WERI-Rb-1 (cell line): ENCODE measurements at regions not wholly inside any gene's neighbourhood (a gene's known extent, or its start where the extent isn't known, plus 50 kb on each side); places are given as distances from the start of the nearest gene placed in this dataset.

Source experiments
- DNase-seq: peaks from one replicate; pipeline ENCODE4 v3.0.0-alpha.2; 2020
- H3K27ac ChIP-seq: fragments of 250-450 bp; sonication (Bioruptor Pico); 2 replicates; pipeline ENCODE4 v1.5.1; 2020; ENCODE audit warnings: mild to moderate bottlenecking, moderate library complexity
- H3K27me3 ChIP-seq: fragments of 250-450 bp; sonication (Bioruptor Pico); 2 replicates; pipeline ENCODE4 v1.5.1; 2021; ENCODE audit warnings: mild to moderate bottlenecking, low read depth, moderate library complexity; ENCODE audit not compliant: insufficient read depth, severe bottlenecking
- H3K36me3 ChIP-seq: fragments of 250-450 bp; sonication (Bioruptor Pico); 2 replicates; pipeline ENCODE4 v1.5.1; 2020; ENCODE audit warnings: mild to moderate bottlenecking, moderate library complexity
- H3K4me3 ChIP-seq: 2 replicates; pipeline ENCODE4 v1.5.1; 2011; ENCODE audit warnings: low read depth, mild to moderate bottlenecking, control low read depth, low read length
- H3K9me3 ChIP-seq: fragments of 250-450 bp; sonication (Bioruptor Pico); 2 replicates; pipeline ENCODE4 v1.5.1; 2021; ENCODE audit warnings: mild to moderate bottlenecking, moderate library complexity; ENCODE audit not compliant: severe bottlenecking
- CTCF ChIP-seq: IDR thresholded peaks from 2 replicates; pipeline ENCODE4 v1.5.1; 2011; ENCODE audit warnings: low read depth, mild to moderate bottlenecking, control low read depth, inconsistent platforms, low read length

DNA sequence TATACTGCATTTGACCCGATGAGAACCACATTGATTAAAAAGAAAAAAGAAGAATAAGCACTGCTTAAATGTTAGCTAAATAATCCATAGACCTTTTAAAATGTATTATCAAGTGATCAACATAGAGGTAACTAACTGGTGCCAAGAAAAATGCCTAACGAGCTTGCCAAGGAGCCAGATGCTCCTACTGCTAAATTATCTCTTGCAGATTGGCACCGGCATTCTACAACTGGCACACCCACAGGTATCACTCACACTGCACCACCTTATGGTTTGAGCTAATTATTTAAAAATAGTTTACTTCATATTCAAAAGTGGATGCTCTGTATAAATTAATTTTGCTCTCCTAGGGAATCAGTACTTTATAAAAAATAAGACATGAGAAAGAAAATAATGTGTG, 341.6 kb upstream of the CDH7 start:
- Histone ChIP-seq H3K27ac (no peak overlapping the region), H3K27me3 (no peaks in the 10 kb centered on the region), H3K9me3 (no peaks in the 10 kb centered on the region), H3K36me3 (no peaks in the 10 kb centered on the region), H3K4me3 (no peak overlapping the region)
- DNase-seq = no peak
- no peak for TF ChIP-seq CTCF

DNA sequence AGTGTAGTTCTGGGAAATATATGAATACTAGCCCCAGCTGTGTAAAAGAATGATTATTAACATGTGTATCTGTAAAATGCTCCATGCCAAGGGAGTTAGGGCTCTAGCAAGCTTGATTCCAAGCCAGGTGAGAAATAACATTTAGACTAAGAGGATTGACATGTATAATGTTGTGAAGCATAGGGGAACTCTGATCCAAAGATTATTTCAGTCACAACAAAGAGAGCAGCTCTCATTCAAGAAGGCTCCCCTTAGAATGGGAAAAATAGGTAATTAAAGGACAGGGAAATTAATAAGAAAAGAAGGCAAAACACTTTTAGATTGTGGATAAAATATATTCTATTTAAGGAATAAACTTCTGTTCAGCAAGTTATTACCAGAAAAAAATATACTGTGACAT, 347.3 kb upstream of the CDH7 start:
- H3K9me3 ChIP-seq = no peaks in the 10 kb centered on the region
- TF ChIP-seq CTCF = no peak

GRCh38 chr18:65399091-65399490, 351.7 kb upstream of the CDH7 start:
- H3K36me3 ChIP-seq = no peaks in the 10 kb centered on the region

More for the DNA sequence above, 347.3 kb upstream of the CDH7 start:
- Histone ChIP-seq H3K36me3 (no peaks in the 10 kb centered on the region), H3K4me3 (no peak overlapping the region), H3K27ac (no peak overlapping the region), H3K27me3 (no peaks in the 10 kb centered on the region)
- DNase-seq = no peak

DNA sequence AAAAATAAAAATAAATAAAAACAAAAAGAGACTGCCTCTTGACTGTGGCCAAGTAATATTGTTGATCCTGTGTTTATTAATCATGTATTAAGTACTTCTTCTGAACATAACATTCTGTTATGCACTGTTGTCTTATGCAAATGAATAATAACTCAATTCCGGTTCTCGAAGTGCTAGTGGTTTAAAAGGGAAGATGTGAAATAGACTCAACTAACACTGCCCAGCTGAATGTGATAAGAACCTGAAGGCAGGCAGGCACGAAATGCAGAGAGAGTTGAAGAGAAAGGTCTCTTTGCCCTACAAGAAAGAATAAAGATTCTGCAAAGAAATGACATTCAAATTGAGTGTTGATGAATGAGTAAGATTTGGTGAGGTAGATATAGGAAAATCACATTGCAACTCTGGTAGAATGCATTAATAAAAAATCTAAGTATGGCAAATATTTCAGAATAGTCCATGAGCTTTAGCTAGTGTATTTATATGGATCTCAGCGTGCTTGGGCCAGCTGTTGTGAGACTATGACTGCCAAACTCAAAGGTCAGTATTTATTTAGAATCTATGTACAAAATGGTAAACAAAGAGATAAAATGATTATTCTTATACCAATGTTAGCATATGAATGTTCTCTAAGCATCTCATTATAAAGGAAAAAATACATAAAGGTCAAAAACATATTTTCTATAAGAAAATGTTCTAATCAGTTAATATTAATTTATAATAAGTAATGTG, 352.3 kb upstream of the CDH7 start:
- DNase-seq = no peak
- Histone ChIP-seq H3K27me3 (no peaks in the 10 kb centered on the region), H3K27ac (no peak overlapping the region), H3K4me3 (no peak overlapping the region), H3K36me3 (no peaks in the 10 kb centered on the region), H3K9me3 (no peaks in the 10 kb centered on the region)
- no peak for TF ChIP-seq CTCF

More at GRCh38 chr18:65399091-65399490, 351.7 kb upstream of the CDH7 start:
- no peak for DNase-seq
- Histone ChIP-seq H3K9me3 (no peaks in the 10 kb centered on the region), H3K27me3 (no peaks in the 10 kb centered on the region), H3K27ac (no peak overlapping the region), H3K4me3 (no peak overlapping the region)
- no peak for TF ChIP-seq CTCF

GRCh38 chr18:65380986-65381385, 369.8 kb upstream of the CDH7 start:
- no peaks in the 10 kb centered on the region for H3K27me3 ChIP-seq
- H3K27ac ChIP-seq = no peak overlapping the region

More at GRCh38 chr18:65380986-65381385, 369.8 kb upstream of the CDH7 start:
- H3K36me3 ChIP-seq = no peaks in the 10 kb centered on the region
- no peak for TF ChIP-seq CTCF
- H3K9me3 ChIP-seq = no peaks in the 10 kb centered on the region
- no peak overlapping the region for H3K4me3 ChIP-seq
- no peak for DNase-seq
